Fibroblast of lung (primary cell): ENCODE measurements at regions not wholly inside any gene's neighbourhood (a gene's known extent, or its start where the extent isn't known, plus 50 kb on each side); places are given as distances from the start of the nearest gene placed in this dataset.

Experiments
- DNase-seq, 2 donors: peaks; one replicate each; pipeline versions ENCODE4 v3.0.0 to v3.0.0-alpha.2; 2010; ENCODE audit warnings: low read depth in 2 of 2
- H2AFZ ChIP-seq: 2 replicates; pipeline ENCODE4 v1.5.1; 2012; ENCODE audit warnings: low read length, control low read depth, inconsistent platforms
- H3K27ac ChIP-seq: 2 replicates; pipeline ENCODE4 v1.5.1; 2011; ENCODE audit warnings: low read length, control low read depth; ENCODE audit not compliant: insufficient read depth
- H3K27me3 ChIP-seq: 2 replicates; pipeline ENCODE4 v1.5.1; 2011; ENCODE audit warnings: mild to moderate bottlenecking, low read length; ENCODE audit not compliant: control insufficient read depth, insufficient read depth
- H3K36me3 ChIP-seq: 2 replicates; pipeline ENCODE4 v1.5.1; 2011; ENCODE audit warnings: low read length; ENCODE audit not compliant: control insufficient read depth, insufficient read depth
- H3K4me1 ChIP-seq: 2 replicates; pipeline ENCODE4 v1.5.1; 2011; ENCODE audit warnings: low read length; ENCODE audit not compliant: control insufficient read depth, insufficient read depth; ENCODE audit errors: extremely low read depth
- H3K4me2 ChIP-seq: 2 replicates; pipeline ENCODE4 v1.5.1; 2011; ENCODE audit warnings: low read length, control low read depth; ENCODE audit not compliant: insufficient read depth; ENCODE audit errors: extremely low read depth
- H3K4me3 ChIP-seq, 4 experiments: fragments of 200-600 bp in 1 of 4; sonication (generic) in 1 of 4; replicated peaks in 1 of 4; 2 replicates each; pipeline ENCODE4 v1.5.1; 2011 to 2016; ENCODE audit warnings: low read length in 4 of 4, low read depth in 3 of 4, mild to moderate bottlenecking in 3 of 4, control low read depth in 2 of 4, inconsistent platforms in 1 of 4, mixed read lengths in 1 of 4; ENCODE audit not compliant: insufficient read depth in 1 of 4; ENCODE audit errors: control extremely low read depth in 1 of 4
- H3K79me2 ChIP-seq: 2 replicates; pipeline ENCODE4 v1.5.1; 2012; ENCODE audit warnings: mild to moderate bottlenecking, low read length, inconsistent platforms; ENCODE audit not compliant: control insufficient read depth, insufficient read depth
- H3K9ac ChIP-seq: 2 replicates; pipeline ENCODE4 v1.5.1; 2011; ENCODE audit warnings: mild to moderate bottlenecking, low read length, control low read depth; ENCODE audit not compliant: insufficient read depth
- H3K9me3 ChIP-seq: 2 replicates; pipeline ENCODE4 v1.5.1; 2012; ENCODE audit warnings: low read depth, low read length; ENCODE audit not compliant: control insufficient read depth, insufficient read depth
- H4K20me1 ChIP-seq: 2 replicates; pipeline ENCODE4 v1.5.1; 2011; ENCODE audit warnings: low read length; ENCODE audit not compliant: control insufficient read depth, insufficient read depth; ENCODE audit errors: extremely low read depth
- CTCF ChIP-seq, 2 donors: IDR thresholded peaks in 1 of 2; conservative IDR thresholded peaks in 1 of 2; 1 replicate in 1 of 2; 2 replicates in 1 of 2; pipeline ENCODE4 v1.5.1; 2011 to 2012; ENCODE audit warnings: low read length in 2 of 2, control low read depth in 1 of 2, inconsistent platforms in 1 of 2, low read depth in 1 of 2, mild to moderate bottlenecking in 1 of 2
- EZH2 ChIP-seq: IDR thresholded peaks from 2 replicates; pipeline ENCODE4 v1.5.1; 2012; ENCODE audit warnings: low read length, control low read depth, mild to moderate bottlenecking; ENCODE audit errors: missing control alignments

- H3K4me2 ChIP-seq = no peak overlapping the region
- H3K4me3 ChIP-seq = no peak overlapping the region
- H4K20me1 ChIP-seq = no peaks in the 10 kb centered on the region
- no peaks in the 10 kb centered on the region for H3K79me2 ChIP-seq
- TF ChIP-seq EZH2 (no peak), CTCF (conservative IDR thresholded peaks at IDR 0.05 in 1 of 2, IDR thresholded peaks at IDR 0.05 in 1 of 2; ENCODE audit: low read depth in 1 of 2, low read length in 2 of 2) (no peak)
- H3K27ac ChIP-seq = no peak overlapping the region
- H3K9me3 ChIP-seq = no peaks in the 10 kb centered on the region
- H3K27me3 ChIP-seq = no peaks in the 10 kb centered on the region
- H3K4me1 ChIP-seq = no peaks in the 10 kb centered on the region
- no peak overlapping the region for H2AFZ ChIP-seq
- no peaks in the 10 kb centered on the region for H3K36me3 ChIP-seq
- no peak overlapping the region for H3K9ac ChIP-seq
- no peak for DNase-seq
These were observed 281.6 kb upstream of the CRIM1 start for GRCh38 chr2:36074008-36074407.

- no peaks in the 10 kb centered on the region for H3K9me3 ChIP-seq
- H3K4me3 ChIP-seq = no peak overlapping the region
- no peak overlapping the region for H3K27ac ChIP-seq
- H3K4me1 ChIP-seq = no peaks in the 10 kb centered on the region
- H3K9ac ChIP-seq = no peak overlapping the region
- no peaks in the 10 kb centered on the region for H3K36me3 ChIP-seq
- no peak overlapping the region for H3K4me2 ChIP-seq
- no peak for TF ChIP-seq EZH2
- TF ChIP-seq CTCF (conservative IDR thresholded peaks at IDR 0.05 in 1 of 2, IDR thresholded peaks at IDR 0.05 in 1 of 2; ENCODE audit: low read depth in 1 of 2, low read length in 2 of 2) = no peak
- H3K27me3 ChIP-seq = no peaks in the 10 kb centered on the region
- no peak overlapping the region for H2AFZ ChIP-seq
- H3K79me2 ChIP-seq = no peaks in the 10 kb centered on the region
- H4K20me1 ChIP-seq = no peaks in the 10 kb centered on the region
- no peak for DNase-seq
These were observed 283.9 kb upstream of the CRIM1 start for GRCh38 chr2:36071698-36072097.

GRCh38 chr2:36069074-36069473, 286.5 kb upstream of the CRIM1 start:
- Histone ChIP-seq H4K20me1 (no peaks in the 10 kb centered on the region), H3K4me2 (no peak overlapping the region), H3K27ac (no peak overlapping the region), H3K4me3 (no peak overlapping the region), H3K4me1 (no peaks in the 10 kb centered on the region), H3K36me3 (no peaks in the 10 kb centered on the region), H3K9me3 (no peaks in the 10 kb centered on the region), H3K9ac (no peak overlapping the region), H2AFZ (no peak overlapping the region), H3K27me3 (no peaks in the 10 kb centered on the region), H3K79me2 (no peaks in the 10 kb centered on the region)
- no peak for TF ChIP-seq CTCF (conservative IDR thresholded peaks at IDR 0.05 in 1 of 2, IDR thresholded peaks at IDR 0.05 in 1 of 2; ENCODE audit: low read depth in 1 of 2, low read length in 2 of 2)
- no peak for TF ChIP-seq EZH2
- DNase-seq = no peak
